ENCODE measurements at regions not wholly inside any gene's neighbourhood (a gene's known extent, or its start where the extent isn't known, plus 50 kb on each side); places are given as distances from the start of the nearest gene placed in this dataset.

DNA sequence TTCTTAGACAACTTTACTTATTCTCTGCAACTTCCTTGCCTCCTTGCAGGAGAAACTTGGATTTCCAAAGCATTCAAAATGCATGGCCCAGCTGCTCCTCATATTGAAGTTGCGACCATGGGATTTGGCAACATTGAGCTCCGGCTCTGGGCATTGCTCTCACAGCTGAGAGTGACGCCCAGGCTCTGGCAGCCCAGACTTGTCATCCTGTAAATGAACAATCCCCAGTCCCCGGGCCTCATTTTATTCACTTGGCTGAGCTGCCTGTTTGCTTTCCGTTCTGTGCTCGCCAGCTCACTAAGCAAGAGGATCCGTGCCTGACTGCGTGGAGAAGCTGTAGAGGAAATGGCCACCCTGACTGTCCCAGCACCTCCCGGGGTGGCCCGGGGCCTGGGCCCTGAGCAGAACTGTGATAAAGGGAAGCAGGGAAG, 119.5 kb upstream of the CD93 start:
- DNase-seq (ENCODE audit: low read depth in 2 of 2): no peak

DNA sequence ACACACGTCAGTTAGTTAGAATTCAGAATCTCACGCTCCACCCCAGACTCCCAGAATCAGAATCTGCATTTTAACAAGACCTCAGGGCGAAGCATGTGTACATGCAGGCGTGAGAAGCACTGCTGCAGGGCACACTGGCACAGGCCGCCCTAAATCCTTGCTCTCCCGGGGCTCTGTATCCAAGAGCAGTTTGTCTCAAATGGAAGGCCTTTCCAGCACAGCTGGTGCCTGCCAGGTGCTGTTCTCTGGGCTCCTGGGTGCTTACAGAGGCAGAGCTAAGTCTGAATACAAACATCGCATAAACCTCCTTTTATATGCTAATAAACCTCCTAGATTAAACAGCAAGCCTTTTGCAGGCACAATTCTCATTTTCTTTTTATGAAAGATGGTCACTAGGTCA, 119.1 kb upstream of the CD93 start:
- no peak for DNase-seq (ENCODE audit: low read depth in 2 of 2)

DNA sequence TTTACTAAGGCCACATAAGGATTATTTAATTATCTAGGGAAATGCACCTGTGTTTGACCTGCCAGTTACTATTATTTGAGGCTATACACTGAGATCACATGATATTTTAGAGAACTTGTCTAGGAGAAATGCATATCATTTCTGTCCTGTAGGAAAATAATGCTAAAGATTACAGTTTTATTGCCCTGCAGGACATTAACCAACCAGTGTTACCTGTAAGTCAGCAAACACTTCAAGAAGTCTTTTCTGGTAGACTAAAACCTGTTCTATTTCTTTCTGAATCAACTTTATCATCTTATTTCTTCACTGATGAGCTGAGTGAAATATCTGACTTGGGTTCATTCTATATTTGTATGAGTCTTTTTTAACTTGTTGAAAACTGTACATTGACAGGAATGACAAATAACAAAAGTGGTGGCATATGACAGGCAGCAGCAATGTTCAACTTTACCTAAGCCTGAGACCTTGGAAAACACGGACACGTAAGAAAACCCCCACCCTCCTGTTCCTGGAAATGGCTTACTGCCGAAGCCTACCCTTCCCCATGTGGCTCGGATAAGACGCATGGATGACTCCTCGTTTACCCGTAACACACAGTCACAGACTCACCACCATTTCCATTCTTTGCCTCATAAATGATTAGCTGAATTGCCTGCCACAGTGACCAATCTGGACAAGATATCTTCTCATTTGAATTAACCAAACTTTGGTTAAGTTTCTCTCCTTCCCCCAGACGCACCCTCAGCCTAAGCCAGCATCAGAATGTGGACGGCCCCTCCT, 118.0 kb upstream of the CD93 start:
- DNase-seq (ENCODE audit: low read depth in 2 of 2): no peak

DNA sequence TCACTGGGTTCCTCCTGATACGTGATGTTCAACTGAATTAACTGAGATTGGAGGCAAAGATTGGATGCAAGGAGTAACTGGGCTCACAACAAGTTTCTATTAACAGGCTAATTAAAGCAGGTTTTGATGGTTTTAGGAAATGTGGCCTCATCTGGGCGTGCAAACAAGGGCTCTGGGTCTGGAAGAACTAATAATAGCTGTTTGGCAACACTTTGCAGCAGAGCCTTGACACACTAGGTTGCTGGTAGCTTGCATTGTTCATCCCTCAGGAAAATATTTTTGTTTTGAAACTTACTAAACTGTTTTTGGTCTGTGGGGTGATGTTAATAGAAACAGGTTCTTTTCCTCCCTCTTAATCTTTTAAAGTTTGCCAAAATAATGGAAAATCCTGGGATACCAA, 117.2 kb upstream of the CD93 start:
- no peak for DNase-seq (ENCODE audit: low read depth in 2 of 2)

DNA sequence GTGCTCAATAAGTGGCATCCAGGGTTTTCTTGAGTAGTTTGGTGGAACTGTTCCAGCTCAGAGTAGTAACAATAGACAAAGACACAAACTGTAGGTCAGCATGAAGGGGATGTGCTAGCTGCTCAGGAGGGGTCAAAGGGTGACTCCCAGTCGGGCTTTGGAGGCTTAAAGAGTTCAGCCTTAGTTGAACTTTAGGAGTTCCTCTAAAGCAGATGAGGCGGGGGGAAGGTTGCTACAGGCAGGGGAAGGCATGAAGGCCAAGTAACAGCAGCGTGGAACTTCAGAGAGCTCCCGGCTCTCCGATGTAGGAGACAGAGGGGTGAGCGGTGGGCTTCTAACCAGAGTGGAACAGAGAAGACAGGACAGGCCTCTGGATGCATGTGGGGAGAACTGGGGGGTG, 115.5 kb upstream of the CD93 start:
- no peak for DNase-seq (ENCODE audit: low read depth in 2 of 2)

DNA sequence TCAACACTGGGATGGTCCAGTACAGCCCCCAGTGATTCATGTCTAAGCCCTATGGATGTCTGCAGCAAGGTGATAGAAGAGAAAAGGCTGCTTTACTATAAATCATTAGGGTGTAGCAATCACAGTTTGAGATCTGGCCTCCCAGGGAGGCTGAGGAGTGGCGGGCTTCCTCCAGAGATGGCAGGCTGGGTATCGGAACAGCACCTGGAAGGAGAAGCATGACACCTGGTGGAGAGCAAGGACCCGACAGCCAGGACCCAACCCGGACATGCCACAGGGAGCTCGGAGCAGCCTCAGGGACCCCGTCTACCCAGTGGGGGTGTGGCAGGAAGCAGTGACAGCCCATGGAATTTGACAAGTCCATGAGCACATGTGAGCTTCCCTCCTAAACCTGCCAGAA, 114.8 kb upstream of the CD93 start:
- DNase-seq (ENCODE audit: low read depth in 2 of 2): no peak

DNA sequence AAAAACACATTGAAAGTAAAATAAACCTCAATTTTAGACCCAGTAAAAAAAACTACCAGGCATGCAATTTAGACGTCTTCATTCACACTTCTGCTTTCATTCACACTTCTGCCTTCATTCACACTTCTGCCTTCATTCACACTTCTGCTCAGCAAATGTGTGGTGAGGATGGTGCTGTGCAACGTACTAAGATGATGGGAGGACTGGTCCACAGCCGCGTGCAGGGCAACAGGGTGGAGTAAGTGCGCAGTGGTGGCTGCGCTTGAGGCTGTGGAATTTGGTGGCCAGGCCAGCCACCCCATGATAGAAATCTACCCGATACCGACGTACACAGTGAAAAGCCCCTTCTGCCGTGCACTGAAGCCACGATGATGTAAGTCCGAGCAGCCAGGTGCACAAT, 114.3 kb upstream of the CD93 start:
- no peak for DNase-seq (ENCODE audit: low read depth in 2 of 2)

DNA sequence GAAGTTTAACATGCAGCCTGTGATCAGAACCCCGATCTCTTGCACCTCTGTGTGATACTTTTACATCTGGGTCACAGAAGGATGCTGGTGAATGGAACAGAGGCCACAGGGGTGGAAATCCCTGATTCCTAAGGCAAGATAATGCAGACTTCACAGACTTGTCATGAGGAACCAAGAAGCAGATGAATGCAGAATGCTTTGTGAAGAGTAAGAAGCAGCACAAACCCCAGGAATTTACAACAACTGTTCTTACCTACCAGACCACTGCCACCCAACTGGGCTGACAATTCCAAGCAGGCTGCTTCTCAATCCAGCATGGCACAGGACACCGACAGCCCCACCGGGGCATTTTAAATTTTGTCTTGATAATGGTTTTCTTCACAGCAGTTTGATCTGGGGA, 113.2 kb upstream of the CD93 start:
- no peak for DNase-seq (ENCODE audit: low read depth in 2 of 2)

DNA sequence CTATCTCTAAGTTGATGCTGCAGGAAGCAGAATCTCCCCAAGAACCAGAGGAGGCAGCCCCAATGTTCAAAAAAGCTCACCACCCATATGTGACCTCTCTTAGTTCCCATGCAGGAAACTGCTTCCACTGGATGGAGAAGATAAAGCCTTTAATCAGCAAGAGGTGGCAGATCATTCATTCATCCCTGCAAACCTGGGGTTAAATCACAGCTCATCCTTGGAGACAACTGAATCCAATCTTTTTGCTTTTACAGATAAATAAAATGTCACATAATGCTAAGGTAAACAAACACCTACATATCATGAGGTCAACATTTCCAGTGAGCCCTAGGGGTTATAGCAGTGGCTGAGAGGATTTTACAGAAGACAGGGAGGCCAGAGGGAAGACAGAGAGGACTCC, 112.7 kb upstream of the CD93 start:
- no peak for DNase-seq (ENCODE audit: low read depth in 2 of 2)

DNA sequence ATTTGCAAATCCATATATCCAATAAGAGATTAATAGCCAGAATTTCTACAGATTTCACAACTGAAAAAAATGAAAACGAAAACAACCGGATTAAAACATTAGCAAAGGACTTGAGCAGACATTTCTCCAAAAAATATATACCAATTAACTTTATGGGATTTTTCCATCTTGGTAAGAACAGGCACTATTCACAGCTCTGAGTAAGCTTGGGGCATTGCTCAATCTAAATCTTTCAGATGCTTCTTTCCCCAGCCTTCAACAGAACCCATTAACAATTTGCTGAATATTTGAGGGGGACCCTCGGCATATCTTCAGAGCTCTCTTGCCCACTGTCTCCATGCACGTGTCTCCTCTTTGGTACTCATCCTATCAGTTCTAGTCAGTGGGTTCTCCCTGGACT, 111.7 kb upstream of the CD93 start:
- no peak for DNase-seq (ENCODE audit: low read depth in 2 of 2)

DNA sequence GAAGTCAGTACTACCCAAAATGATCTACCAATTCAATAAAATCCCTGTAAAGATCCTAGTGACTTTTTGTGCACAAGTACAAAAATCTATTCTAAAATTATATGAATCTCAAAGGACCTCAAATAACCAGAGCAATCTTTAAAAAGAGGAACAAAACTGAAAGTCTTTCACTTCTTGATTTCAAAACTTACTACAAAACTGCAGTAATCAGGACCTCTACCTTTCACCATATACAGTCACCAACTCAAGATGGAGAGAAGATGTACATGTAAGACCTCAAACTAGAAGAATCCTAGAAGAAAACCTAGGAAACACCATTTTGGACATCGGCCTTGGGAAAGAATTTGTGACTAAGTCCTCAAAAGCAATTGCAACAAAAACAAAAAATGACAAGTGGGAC, 109.5 kb upstream of the CD93 start:
- no peak for DNase-seq (ENCODE audit: low read depth in 2 of 2)

DNA sequence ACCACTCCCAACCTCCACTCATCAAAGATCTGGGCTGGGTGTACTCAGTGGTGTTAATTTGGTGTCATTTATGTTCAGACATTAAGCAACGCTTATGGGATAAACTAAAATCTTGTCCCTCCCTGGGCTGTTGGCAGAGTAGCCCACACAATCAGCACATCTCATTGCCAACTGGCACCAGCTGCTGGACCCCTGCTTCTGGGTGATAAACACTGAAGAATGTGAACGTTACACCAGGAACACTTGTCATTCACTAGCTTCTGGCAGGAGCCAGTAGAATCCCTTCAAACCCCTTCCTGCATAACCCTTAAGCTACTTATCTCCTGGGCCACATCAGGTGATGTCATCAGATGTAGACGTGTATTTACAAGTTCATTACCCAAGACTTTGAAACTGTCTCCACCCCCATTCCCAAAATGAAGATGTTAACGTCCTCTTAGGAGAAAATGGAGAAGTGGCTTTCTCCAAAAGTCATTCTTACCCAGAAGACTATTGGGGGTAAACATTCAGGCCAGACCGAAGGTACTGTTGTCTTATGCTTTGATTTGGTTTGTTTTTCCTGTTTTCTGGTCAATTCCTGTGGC, 107.8 kb upstream of the CD93 start:
- DNase-seq (ENCODE audit: low read depth in 2 of 2): no peak

DNA sequence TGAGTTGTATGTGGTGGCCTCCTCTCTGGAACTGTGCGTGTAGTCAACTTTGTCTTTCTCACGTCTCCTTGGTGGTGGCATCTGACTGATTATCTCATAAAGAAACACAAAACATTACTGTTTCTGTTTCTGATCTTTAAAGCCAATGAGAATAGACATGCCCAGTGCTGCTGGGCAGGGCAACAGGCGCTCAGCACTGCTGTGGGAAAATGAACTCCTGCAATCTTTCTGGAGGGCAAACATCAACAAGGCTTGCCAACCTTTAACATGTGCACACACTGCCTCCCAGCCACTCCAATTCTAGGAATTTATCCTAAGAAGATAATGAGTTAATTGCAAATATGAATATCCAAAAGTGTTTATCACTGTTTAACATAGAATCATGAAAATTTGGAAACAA, 106.3 kb upstream of the CD93 start:
- DNase-seq (ENCODE audit: low read depth in 2 of 2): no peak

DNA sequence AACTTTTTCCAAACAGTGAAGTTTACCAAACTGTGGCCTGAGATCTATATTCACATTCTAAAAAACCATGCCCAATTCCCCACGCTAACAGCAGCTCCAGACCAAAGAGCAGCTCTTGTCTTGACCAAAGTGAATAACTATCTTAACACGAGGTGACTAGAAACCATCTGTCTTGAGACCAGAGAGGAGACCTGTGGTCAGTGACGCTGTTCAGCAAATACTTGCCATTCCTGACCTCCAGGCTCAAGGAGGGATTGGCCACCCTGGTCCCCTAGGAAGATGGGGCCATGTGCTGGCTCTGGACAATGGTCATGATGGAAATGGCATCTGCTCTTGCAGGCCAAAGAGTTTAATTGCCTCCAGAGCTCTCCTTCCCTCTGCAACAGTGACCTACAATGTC, 104.4 kb upstream of the CD93 start:
- DNase-seq (ENCODE audit: low read depth in 2 of 2): no peak

DNA sequence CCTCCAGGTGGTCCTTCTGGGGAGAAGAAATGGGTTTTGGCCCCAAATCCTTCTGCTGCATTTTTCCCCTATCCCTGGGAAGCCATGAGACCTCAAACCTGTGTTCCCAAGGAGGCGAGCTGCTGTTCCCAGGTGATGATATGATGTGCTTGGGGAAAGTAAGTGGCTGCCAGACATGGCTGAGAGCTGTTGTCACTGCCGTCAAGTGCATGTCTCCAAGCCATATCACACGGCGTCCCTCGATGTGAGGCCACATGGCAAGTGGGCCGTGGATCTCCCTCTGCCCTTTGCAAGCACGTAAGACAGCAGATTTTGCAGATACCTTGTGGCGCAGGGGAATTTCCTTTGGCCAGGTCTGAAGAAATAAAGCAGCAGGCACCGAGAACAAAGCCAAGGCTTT, 103.7 kb upstream of the CD93 start:
- no peak for DNase-seq (ENCODE audit: low read depth in 2 of 2)

DNA sequence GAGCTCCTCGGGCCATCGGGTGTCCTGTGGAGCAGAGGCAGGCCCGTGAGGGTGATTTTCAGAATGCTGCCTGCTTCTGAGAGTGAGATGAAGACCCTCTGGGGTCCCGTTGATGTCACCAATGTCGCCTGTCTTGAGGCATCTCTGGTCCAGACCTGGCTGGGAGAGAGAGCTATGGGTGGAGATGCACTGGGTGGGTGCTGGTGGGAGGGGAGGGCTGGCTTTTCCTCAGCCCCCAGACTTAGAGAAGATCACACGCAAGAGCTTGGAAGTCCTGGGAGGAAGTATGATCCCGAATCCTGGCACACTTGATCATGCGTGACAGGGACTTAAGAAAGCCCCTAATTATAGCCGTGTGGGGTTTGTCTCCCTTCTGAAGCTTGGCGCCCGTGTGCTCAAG, 103.2 kb upstream of the CD93 start:
- no peak for DNase-seq (ENCODE audit: low read depth in 2 of 2)

DNA sequence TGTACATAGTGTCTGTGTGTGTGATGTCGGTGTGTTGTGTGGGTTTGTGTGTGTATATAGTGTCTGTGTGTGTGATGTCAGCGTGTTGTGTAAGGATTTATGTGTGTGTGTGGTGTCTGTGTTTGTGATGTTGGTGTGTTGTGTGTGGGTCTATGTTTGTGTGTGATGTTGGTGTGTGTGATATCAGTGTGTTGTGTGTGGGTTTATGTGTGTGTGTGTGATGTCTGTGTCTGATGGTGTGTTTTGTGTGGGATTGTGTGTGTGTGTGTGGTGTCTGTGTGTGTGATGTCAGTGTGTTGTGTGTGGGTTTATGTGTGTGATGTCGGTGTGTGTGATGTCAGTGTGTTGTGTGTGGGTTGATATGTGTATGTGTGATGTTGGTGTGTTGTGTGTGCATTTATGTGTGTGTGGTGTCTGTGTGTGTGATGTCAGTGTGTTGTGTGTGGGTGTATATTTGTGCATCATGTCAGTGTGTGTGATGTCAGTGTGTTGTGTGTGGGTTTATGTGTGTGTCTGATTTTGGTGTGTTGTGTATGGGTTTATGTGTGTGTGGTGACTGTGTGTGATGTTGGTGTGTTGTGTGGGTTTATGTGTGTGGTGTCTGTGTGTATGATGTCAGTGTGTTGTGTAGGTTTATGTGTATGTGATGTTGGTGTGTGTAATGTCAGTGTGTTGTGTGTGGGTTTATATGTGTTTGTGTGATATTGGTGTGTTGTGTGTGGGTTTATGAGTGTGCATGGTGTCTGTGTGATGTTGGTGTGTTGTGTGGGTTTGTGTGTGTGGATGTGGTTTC, 102.4 kb upstream of the CD93 start:
- no peak for DNase-seq (ENCODE audit: low read depth in 2 of 2)

DNA sequence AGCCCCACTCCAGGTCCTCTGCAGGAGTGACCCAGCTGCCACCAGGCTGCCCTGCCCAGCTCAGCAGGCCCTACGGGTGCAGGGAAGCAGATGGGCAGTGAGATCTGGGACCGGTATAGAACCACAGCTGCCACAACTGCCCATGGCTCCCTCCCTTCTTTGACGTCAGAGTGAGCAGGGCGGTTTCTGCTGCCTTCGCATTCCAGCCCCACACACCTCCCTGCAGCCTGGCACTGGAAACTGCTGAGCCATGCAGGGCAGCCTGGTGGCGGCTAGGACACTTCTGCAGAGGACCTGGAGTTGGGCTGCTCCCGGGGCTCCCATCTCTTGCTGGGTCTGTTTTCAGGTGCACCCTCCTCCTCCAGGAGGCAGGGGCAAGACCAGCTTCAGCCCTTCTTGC, 101.6 kb upstream of the CD93 start:
- DNase-seq (ENCODE audit: low read depth in 2 of 2): no peak

DNA sequence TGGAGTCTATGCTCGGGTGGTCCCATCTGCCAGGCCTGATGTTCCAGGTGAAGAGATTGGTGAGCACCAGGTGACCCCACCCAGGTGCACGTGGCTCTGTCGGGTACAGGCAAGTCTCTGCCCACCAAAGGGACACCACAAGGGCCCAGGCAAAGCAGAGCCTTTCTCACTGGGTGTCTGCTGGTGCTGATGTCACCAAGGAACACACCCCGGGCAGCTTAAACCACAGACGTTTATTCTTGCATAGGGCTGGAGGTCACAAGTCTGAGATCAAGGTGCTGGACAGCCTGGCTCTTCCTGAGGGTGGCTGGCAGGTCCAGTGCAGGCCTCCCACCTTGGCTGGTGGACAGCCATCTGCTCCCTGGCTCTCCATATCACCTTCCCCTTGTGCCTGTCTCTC, 100.7 kb upstream of the CD93 start:
- no peak for DNase-seq (ENCODE audit: low read depth in 2 of 2)

DNA sequence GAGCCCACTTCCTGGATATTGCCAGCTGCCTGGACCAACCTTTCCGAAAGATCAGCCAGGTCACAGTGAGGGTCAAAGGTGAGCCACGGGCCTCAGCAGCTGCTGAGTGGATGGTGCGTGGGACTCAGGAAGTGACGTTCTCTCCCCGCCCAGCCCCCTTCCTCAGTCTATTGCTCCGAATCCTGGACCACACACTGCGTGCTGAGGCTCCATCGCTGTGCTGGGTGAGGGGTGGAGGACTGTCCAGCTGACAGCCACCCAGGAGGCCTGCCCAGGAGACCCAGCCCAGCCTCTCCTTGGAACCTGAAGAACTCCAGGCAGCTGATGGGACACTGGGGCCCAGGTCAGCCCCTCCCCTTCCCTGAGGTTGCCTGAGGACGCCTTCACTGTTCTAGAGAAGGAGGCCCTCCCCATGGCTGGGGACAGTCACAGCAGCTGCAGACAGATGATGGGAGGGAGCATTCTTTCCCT, 94.4 kb upstream of the CD93 start:
- no peak for DNase-seq (ENCODE audit: low read depth in 2 of 2)

DNA sequence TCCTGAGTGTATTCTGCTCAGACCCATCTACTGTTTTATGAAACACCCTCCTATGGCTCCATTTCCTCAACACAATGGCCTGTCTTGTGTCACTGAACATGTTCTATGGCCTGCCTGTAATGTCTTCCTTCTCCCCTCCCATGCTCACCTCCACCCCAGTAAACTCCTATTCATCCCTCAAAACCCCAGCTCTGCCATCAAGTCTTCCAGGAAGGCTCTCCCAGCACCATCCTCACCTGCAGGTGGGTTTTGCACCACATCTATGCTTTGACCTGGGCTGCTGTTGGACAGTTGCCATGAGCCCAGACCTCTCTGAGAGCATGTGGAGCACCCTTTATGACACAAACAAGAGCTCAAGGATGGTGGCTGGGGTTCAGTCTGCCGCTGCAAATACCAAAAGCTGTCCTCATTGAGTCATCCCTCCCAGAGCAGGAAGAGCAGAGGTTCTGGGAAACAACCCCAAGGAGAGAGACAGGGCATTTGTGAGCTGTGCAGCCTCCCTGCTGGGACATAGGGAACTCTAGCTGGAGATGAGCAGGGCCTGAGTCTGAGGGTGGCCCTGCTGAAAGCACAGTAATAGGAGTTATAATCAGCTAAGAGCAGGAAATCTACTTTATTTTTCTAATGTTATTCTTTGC, 93.8 kb upstream of the CD93 start:
- DNase-seq (ENCODE audit: low read depth in 2 of 2): no peak

DNA sequence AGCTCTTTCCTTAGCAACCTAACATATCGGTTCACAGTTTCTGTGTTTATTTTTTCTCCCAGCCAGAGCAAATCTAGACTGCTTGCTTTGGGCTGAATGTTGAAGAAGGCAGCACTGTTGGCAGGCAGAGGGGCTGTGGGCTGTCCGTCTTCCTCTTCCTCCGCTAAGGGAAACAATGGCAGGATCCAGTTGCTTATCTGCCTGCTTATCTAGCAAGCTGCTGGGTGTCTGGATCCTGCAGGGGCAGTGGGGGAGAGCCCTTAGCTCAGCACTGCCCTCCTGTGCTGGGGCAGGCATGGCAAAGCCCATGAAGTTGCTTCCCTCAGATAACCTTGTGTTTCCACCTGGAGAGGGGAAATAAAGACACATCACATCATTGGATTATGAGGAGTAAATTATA, 92.7 kb upstream of the CD93 start:
- DNase-seq (ENCODE audit: low read depth in 2 of 2): no peak

DNA sequence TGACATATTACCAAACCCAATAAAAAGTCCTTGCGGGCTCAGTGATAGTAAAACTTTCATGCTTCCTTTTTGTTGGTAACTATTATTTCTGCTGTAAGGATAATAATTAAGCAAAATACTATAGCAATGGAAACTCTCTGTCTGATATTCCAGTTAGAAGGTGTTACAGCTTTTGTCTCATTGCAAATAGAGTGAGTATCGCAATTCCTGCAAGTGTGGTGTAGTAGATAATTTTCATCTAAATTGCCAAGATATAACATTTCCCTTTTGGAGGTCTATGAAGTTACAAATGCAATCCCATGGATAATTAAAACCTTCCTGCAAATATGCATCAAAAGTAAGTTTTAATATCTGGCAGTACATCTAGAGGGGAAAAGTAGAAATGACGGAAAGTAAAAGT, 88.7 kb upstream of the CD93 start:
- no peak for DNase-seq (ENCODE audit: low read depth in 2 of 2)
